ENCODE measurements at regions not wholly inside any gene's neighbourhood (a gene's known extent, or its start where the extent isn't known, plus 50 kb on each side); places are given as distances from the start of the nearest gene placed in this dataset.

DNA sequence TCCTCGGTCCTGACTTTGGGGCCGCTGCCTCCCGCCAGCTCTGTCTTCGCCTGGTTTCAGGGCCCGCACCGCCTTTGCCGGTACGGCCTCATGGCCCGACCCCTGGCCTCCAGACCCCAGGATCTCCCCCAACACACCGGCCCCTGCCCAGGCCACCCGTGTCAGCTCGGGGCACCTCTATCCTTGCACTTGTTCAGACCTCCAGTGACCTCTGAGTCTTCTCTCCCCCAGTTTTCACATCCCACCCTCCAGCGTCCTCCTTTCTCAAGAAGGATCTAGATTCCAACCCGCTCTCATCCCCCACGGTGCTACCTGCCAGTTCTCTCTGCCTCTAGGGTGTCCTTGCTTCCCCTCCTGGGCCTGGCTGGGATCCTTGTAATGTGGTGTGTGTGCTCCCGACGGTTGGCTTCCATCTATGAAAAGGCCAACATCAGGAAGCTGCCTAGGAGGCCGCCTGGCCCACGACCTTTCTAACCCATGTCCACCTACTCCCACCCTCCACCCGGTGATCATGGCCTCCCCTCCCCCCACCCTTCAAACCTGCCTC lies 61.1 kb downstream of the SPATA31C2 start:
- Histone ChIP-seq H3K4me3 (ENCODE audit: low read length) (peak overlapping the region; percentile 69), H2AFZ (ENCODE audit: low read depth, low read length) (no peak overlapping the region), H3K27me3 (ENCODE audit: insufficient read depth, low read depth, low read length) (no peaks in the 10 kb centered on the region), H3F3A (ENCODE audit: insufficient read depth, low read length, poor library complexity, severe bottlenecking) (no peaks in the 10 kb centered on the region), H3K4me2 (ENCODE audit: low read length) (no peak overlapping the region), H3K9ac (ENCODE audit: low read length) (peak overlapping the region; percentile 71), H3K9me2 (ENCODE audit: insufficient read depth, low read length) (no peaks in the 10 kb centered on the region), H3K36me3 (ENCODE audit: insufficient read depth, low read length) (no peaks in the 10 kb centered on the region), H3K27ac (ENCODE audit: low read length) (no peak overlapping the region), H3K9me3 (ENCODE audit: low read length) (no peaks in the 10 kb centered on the region), H3K79me2 (replicated peaks; ENCODE audit: insufficient read depth, low read length) (no peaks in the 10 kb centered on the region), H4K20me1 (ENCODE audit: insufficient read depth) (no peaks in the 10 kb centered on the region)
- TF ChIP-seq EP300 (conservative IDR thresholded peaks at IDR 0.05; ENCODE audit: poor library complexity, severe bottlenecking), result no peak
- TF ChIP-seq TAF1 (IDR thresholded peaks at IDR 0.05; ENCODE audit: low read depth), result no peak
- TF ChIP-seq, protein P1, sequence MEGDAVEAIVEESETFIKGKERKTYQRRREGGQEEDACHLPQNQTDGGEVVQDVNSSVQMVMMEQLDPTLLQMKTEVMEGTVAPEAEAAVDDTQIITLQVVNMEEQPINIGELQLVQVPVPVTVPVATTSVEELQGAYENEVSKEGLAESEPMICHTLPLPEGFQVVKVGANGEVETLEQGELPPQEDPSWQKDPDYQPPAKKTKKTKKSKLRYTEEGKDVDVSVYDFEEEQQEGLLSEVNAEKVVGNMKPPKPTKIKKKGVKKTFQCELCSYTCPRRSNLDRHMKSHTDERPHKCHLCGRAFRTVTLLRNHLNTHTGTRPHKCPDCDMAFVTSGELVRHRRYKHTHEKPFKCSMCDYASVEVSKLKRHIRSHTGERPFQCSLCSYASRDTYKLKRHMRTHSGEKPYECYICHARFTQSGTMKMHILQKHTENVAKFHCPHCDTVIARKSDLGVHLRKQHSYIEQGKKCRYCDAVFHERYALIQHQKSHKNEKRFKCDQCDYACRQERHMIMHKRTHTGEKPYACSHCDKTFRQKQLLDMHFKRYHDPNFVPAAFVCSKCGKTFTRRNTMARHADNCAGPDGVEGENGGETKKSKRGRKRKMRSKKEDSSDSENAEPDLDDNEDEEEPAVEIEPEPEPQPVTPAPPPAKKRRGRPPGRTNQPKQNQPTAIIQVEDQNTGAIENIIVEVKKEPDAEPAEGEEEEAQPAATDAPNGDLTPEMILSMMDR (IDR thresholded peaks at IDR 0.05; ENCODE audit: poor library complexity, severe bottlenecking), result no peak
- TF ChIP-seq POLR2AphosphoS5 (IDR thresholded peaks at IDR 0.05), result no peak
- TF ChIP-seq RAD21 (conservative IDR thresholded peaks at IDR 0.05), result no peak
- TF ChIP-seq, protein P2, sequence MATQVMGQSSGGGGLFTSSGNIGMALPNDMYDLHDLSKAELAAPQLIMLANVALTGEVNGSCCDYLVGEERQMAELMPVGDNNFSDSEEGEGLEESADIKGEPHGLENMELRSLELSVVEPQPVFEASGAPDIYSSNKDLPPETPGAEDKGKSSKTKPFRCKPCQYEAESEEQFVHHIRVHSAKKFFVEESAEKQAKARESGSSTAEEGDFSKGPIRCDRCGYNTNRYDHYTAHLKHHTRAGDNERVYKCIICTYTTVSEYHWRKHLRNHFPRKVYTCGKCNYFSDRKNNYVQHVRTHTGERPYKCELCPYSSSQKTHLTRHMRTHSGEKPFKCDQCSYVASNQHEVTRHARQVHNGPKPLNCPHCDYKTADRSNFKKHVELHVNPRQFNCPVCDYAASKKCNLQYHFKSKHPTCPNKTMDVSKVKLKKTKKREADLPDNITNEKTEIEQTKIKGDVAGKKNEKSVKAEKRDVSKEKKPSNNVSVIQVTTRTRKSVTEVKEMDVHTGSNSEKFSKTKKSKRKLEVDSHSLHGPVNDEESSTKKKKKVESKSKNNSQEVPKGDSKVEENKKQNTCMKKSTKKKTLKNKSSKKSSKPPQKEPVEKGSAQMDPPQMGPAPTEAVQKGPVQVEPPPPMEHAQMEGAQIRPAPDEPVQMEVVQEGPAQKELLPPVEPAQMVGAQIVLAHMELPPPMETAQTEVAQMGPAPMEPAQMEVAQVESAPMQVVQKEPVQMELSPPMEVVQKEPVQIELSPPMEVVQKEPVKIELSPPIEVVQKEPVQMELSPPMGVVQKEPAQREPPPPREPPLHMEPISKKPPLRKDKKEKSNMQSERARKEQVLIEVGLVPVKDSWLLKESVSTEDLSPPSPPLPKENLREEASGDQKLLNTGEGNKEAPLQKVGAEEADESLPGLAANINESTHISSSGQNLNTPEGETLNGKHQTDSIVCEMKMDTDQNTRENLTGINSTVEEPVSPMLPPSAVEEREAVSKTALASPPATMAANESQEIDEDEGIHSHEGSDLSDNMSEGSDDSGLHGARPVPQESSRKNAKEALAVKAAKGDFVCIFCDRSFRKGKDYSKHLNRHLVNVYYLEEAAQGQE (IDR thresholded peaks at IDR 0.05; ENCODE audit: borderline replicate concordance), result no peak
- TF ChIP-seq EZH2 (IDR thresholded peaks at IDR 0.05; ENCODE audit: borderline replicate concordance, insufficient read depth, low read length, poor library complexity, severe bottlenecking), result no peak
- no peak for TF ChIP-seq MXI1 (conservative IDR thresholded peaks at IDR 0.05; ENCODE audit: poor library complexity, severe bottlenecking)
- no peak for TF ChIP-seq SMC3 (conservative IDR thresholded peaks at IDR 0.05; ENCODE audit: poor library complexity)

DNA sequence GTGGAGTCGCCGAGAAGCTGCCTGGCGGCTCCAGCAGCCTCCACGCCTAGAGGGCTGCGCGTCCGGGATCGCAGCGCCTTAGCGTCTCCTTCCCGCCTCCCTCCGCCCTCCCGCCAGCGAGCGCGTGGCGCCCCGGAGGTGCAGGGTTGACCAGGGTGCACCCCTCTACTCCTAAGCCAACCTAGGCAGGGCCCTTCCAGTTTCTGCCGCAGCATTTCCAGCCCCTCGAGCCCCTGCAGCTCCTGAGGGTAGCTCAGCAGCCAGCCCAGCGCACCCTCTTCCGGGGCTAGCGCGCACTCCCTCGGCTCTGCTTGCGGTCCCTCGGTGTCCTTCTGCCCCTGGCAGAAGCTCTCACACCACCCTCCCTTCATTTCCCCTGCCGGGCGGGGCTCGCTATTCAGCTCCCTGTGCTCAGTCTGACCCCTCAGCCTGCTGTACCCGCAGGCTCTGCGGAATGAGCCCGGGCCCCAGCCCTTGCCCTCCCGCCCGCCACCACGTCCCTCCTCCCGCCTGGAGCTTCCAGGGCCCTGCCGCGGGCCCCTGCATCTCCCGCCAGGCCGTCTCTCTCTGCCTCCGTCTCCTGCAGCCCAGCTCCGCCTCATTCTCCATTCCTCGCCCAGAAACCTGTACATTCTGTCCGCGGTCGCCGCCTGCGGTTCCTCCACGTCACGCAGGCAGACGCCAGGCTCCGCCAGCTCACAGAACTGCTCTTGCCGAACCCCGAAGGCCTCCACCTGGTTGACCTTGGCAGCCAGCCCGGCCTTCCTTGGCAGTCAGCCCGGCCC lies 61.8 kb downstream of the SPATA31C2 start:
- no peaks in the 10 kb centered on the region for H3K9me2 ChIP-seq (ENCODE audit: insufficient read depth, low read length)
- H3K4me3 ChIP-seq (ENCODE audit: low read length), result peak overlapping the region; percentile 69
- peak overlapping the region; percentile 95 for H2AFZ ChIP-seq (ENCODE audit: low read depth, low read length)
- peak overlapping the region; percentile 55 for H3K27ac ChIP-seq (ENCODE audit: low read length)
- H3K36me3 ChIP-seq (ENCODE audit: insufficient read depth, low read length), result no peaks in the 10 kb centered on the region
- H3K9me3 ChIP-seq (ENCODE audit: low read length), result no peaks in the 10 kb centered on the region
- no peaks in the 10 kb centered on the region for H3F3A ChIP-seq (ENCODE audit: insufficient read depth, low read length, poor library complexity, severe bottlenecking)
- peak overlapping the region; percentile 71 for H3K9ac ChIP-seq (ENCODE audit: low read length)
- no peaks in the 10 kb centered on the region for H4K20me1 ChIP-seq (ENCODE audit: insufficient read depth)
- peak overlapping the region; percentile 27 for H3K4me2 ChIP-seq (ENCODE audit: low read length)
- H3K27me3 ChIP-seq (ENCODE audit: insufficient read depth, low read depth, low read length), result no peaks in the 10 kb centered on the region
- peak; percentile 22 for TF ChIP-seq EP300 (conservative IDR thresholded peaks at IDR 0.05; ENCODE audit: poor library complexity, severe bottlenecking)
- no peak for TF ChIP-seq EZH2 (IDR thresholded peaks at IDR 0.05; ENCODE audit: borderline replicate concordance, insufficient read depth, low read length, poor library complexity, severe bottlenecking)
- TF ChIP-seq, protein P2 (IDR thresholded peaks at IDR 0.05; ENCODE audit: borderline replicate concordance), result no peak
- TF ChIP-seq SMC3 (conservative IDR thresholded peaks at IDR 0.05; ENCODE audit: poor library complexity), result peak; percentile 66
- TF ChIP-seq RAD21 (conservative IDR thresholded peaks at IDR 0.05), result peak; percentile 83
- TF ChIP-seq, protein P1 (IDR thresholded peaks at IDR 0.05; ENCODE audit: poor library complexity, severe bottlenecking), result peak; percentile 79
- peak; percentile 33 for TF ChIP-seq POLR2AphosphoS5 (IDR thresholded peaks at IDR 0.05)
- TF ChIP-seq MXI1 (conservative IDR thresholded peaks at IDR 0.05; ENCODE audit: poor library complexity, severe bottlenecking), result peak; percentile 74
- H3K79me2 ChIP-seq (replicated peaks; ENCODE audit: insufficient read depth, low read length), result no peaks in the 10 kb centered on the region
